ENCODE measurements at regions not wholly inside any gene's neighbourhood (a gene's known extent, or its start where the extent isn't known, plus 50 kb on each side); places are given as distances from the start of the nearest gene placed in this dataset.
"Not testable (repeated sequence)": the region's sequence is repeated elsewhere in the genome, so short reads cannot be mapped to it uniquely, and the experiment has no call there.

DNA sequence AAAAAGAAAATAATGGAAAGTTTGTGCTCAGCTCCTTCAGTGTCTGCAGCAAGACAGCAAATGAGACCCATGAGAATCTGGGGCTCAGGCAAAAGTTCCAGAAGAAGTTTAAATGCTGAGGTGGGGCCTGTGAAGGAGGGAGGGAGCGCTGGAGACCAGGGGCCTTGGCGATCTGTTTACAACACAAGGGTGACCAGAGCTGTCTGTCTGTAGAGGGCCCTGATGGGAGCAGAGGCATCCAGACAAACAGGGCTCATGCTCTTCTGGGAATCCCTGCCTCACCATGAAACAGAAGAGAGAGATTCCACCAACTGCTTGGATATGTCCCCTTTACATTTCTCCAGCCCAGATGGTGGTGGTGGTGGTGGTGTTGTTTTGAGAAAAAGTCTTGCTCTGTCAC lies 60.1 kb upstream of the GPCPD1 start:
- Mint-ChIP-seq H3K27ac (no peak overlapping the region), H3K9me3 (ENCODE audit: low read depth) (no peaks in the 10 kb centered on the region), H3K4me1 (peaks cover 4% of the 10 kb centered on the region), H3K36me3 (no peaks in the 10 kb centered on the region), H3K4me3 (no peak overlapping the region), H3K27me3 (no peaks in the 10 kb centered on the region)
- DNase-seq, result no peak
- CTCF ChIA-PET, result no interaction called here
- ATAC-seq, result no peak

DNA sequence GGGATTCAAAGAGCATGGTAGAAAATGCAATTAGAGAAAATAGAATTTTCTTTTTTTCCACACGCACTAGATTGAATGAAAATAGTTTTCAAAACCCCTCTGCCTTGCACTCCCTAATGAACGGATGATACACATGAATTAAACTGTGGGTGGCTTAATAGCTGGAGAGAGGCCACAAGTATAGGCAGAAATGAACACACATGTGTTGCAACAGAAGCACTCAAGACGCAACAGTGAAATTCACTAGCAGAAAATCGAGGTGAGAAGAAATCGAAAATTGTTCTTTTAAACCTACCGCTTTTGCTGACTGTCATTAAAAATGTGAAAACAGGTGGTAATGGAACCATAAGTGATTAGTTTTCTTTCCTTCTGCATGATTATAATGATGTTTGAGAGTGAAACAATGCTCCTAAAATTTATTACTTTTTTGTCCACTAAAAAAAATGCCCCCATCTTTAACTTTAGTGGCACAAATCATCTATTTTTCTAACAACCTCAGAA lies 59.3 kb upstream of the GPCPD1 start:
- H3K4me1 Mint-ChIP-seq, result peaks cover 4% of the 10 kb centered on the region
- CTCF ChIA-PET, result no interaction called here

DNA sequence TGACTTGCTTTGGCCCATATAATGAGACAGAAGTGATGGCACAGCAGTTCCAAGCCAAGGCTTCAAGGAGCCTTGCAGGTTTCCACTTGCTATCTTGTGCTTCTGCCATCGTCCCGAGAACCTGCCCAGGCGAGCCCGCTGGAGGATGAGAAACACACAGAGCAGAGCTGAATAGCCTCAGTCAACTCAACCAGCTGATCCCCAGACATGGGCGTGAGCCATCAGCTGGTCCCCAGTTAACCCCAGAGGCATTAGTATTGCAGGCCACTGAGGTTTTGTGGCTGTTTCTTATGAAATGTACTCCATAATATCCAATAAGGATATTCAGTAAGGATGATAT lies 57.7 kb upstream of the GPCPD1 start:
- H3K4me3 Mint-ChIP-seq, result no peak overlapping the region
- H3K4me1 Mint-ChIP-seq, result no peaks in the 10 kb centered on the region
- no peaks in the 10 kb centered on the region for H3K9me3 Mint-ChIP-seq (ENCODE audit: low read depth)
- CTCF ChIA-PET, result no interaction called here
- no peaks in the 10 kb centered on the region for H3K27me3 Mint-ChIP-seq
- no peaks in the 10 kb centered on the region for H3K36me3 Mint-ChIP-seq
- H3K27ac Mint-ChIP-seq, result no peak overlapping the region
- ATAC-seq, result no peak
- DNase-seq, result no peak

More for the DNA sequence above, 59.3 kb upstream of the GPCPD1 start:
- DNase-seq (no peak), ATAC-seq (no peak)
- H3K27me3 Mint-ChIP-seq, result no peaks in the 10 kb centered on the region
- H3K9me3 Mint-ChIP-seq (ENCODE audit: low read depth), result no peaks in the 10 kb centered on the region
- no peaks in the 10 kb centered on the region for H3K36me3 Mint-ChIP-seq
- no peak overlapping the region for H3K27ac Mint-ChIP-seq
- H3K4me3 Mint-ChIP-seq, result no peak overlapping the region

DNA sequence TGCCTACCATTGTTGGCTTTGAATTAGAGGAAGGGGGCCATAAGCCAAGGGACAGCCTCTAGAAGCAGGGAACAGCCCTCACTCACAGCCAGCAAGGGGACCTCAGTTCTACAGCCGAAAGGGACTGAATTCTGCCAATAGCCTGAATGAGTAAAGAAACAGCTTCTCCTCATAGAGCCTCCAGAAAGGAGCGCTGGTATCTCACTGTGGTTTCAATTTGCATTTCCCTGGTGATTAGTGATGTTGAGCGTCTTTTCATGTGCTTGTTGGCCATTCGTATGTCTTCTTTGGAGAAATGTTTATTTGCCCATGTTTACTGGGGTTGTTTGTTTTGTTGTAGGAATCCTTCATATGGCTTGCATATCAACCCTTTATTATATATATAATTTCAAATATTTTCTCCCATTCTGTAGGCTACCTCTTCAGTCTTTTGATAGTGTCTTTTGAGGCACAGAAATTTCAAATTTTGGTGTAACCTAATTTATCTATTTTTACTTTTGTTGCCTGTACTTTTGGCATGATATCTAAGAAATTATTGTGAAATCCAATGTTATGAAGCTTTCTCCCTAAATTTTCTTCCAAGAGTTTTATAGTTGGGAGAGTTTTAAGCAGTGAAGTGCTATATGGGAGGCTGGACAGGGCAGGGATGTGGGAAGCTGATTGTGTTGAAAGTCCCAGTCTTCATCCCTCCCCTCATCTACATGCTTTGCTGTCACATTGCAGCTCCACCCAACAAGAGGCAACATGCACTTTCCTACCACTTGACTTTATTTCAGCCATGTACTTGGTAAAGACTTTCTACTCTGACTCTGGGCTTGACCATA lies 57.1 kb upstream of the GPCPD1 start:
- no peak for ATAC-seq
- Mint-ChIP-seq H3K36me3 (no peaks in the 10 kb centered on the region), H3K27ac (no peak overlapping the region), H3K4me1 (no peaks in the 10 kb centered on the region), H3K4me3 (no peak overlapping the region), H3K9me3 (ENCODE audit: low read depth) (no peaks in the 10 kb centered on the region), H3K27me3 (no peaks in the 10 kb centered on the region)
- DNase-seq, result no peak
- CTCF ChIA-PET, result no interaction called here

DNA sequence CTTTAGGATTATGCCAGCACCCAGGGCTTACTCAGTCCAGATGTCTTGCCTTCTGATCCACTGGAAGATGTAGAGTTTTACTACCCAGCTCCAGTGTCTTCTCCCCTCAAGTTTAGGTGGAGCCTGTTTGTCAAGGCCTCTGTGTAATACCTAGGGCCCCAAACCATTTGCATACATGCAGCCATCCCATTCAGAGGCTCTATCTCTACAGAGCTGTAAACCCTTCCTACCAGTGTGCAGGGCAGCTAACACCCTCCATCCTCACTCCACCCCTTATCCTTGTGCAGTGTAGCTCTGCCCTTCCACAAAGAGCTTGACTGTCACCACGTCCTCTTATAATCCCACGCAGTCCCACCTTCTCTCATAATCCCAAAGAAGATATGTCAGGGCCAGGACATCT lies 54.6 kb upstream of the GPCPD1 start:
- H3K9me3 Mint-ChIP-seq (ENCODE audit: low read depth), result no peaks in the 10 kb centered on the region
- no peaks in the 10 kb centered on the region for H3K4me1 Mint-ChIP-seq
- no peaks in the 10 kb centered on the region for H3K36me3 Mint-ChIP-seq
- DNase-seq (no peak), ATAC-seq (no peak)
- CTCF ChIA-PET, result no interaction called here
- H3K27ac Mint-ChIP-seq, result no peak overlapping the region
- no peaks in the 10 kb centered on the region for H3K27me3 Mint-ChIP-seq
- H3K4me3 Mint-ChIP-seq, result no peak overlapping the region

DNA sequence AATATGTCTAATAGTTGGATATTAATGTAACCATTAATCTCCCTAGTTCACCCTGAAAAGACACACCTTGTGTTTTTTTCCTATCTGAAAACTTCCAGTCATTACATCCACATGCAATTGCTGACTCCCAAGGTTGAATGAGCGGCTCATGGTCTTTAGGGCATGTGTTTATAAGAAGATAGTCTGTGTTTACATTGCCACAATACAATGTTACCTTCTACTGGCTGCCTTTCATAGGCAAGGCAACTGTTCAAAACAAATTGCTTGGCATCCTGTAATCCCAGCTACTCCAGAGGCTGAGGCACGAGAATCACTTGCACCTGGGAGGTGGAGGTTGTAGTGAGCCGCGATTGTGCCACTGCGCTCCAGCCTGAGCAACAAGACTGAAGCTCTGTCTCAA lies 52.6 kb upstream of the GPCPD1 start:
- Mint-ChIP-seq H3K27me3 (no peaks in the 10 kb centered on the region), H3K4me3 (no peak overlapping the region), H3K4me1 (no peaks in the 10 kb centered on the region), H3K36me3 (no peaks in the 10 kb centered on the region), H3K9me3 (ENCODE audit: low read depth) (no peaks in the 10 kb centered on the region), H3K27ac (no peak overlapping the region)
- DNase-seq (no peak), ATAC-seq (no peak)
- CTCF ChIA-PET, result no interaction called here

DNA sequence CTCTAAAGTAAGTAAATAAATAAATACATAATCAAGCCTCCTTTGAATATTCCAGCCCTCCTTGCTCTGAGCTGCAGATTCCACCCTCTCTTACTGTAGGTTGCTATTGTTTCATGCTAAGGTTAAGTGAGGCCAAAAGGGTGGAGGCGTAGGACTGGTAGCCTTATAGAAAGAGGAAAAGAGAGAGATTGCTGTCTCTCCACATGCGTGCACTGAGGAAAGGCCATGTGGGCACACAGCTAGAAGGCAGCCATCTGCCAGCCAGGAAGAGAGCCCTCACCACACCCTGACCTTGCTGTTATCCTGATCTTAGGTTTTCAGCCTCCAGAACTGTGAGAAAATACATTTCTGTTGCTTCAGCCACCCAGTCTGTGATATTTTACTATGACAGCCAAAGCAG lies 52.0 kb upstream of the GPCPD1 start:
- DNase-seq, result no peak
- H3K27ac Mint-ChIP-seq, result no peak overlapping the region
- H3K27me3 Mint-ChIP-seq, result no peaks in the 10 kb centered on the region
- H3K36me3 Mint-ChIP-seq, result no peaks in the 10 kb centered on the region
- no peaks in the 10 kb centered on the region for H3K9me3 Mint-ChIP-seq (ENCODE audit: low read depth)
- CTCF ChIA-PET, result interaction anchor here (0.8 kb wide), 1 partner anchor 125 kb away, joined by 4 read pairs; no protein-coding TSS in a partner anchor
- H3K4me3 Mint-ChIP-seq, result no peak overlapping the region
- ATAC-seq, result no peak
- no peaks in the 10 kb centered on the region for H3K4me1 Mint-ChIP-seq

DNA sequence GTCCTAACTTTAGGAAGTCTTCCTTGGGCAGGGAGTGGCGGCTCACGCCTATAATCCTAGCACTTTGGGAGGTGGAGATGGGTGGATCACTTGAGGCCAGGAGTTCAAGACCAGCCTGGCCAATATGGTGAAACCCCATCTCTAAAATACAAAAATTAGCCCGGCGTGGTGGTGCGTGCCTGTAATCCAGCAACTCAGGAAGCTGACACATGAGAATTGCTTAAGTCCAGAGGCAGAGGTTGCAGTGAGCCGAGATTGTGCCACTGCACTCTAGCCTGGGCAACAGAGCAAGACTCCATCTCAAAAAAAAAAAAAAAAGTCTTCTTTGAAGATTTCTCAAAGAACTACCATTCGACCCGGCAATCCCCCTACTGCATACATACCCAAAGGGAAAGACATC lies 50.0 kb upstream of the GPCPD1 start:
- CTCF ChIA-PET; H3K9me3 Mint-ChIP-seq (ENCODE audit: low read depth): not testable (repeated sequence)

More for the DNA sequence above, 50.0 kb upstream of the GPCPD1 start:
- ATAC-seq, H3K4me3 Mint-ChIP-seq, H3K36me3 Mint-ChIP-seq, H3K4me1 Mint-ChIP-seq, H3K27ac Mint-ChIP-seq, DNase-seq, H3K27me3 Mint-ChIP-seq: not testable (repeated sequence)
